A549 (cell line): ENCODE measurements at regions not wholly inside any gene's neighbourhood (a gene's known extent, or its start where the extent isn't known, plus 50 kb on each side); places are given as distances from the start of the nearest gene placed in this dataset.

ENCODE experiments used
- ATAC-seq, 2 experiments: fragments of 200-7000 bp in 1 of 2; fragments of >200 bp in 1 of 2; cut with Nextera tagmentation in 1 of 2; cut with Tn5 transposase in 1 of 2; 3 replicates each; pipeline versions ENCODE4 v1.8.0 to v1.9.1; 2018 to 2020; ENCODE audit warnings: mild to moderate bottlenecking in 1 of 2, moderate library complexity in 1 of 2
- CTCF ChIA-PET: fragments of 300-600 bp; sonication (Branson Sonifier 250); formaldehyde crosslinking; extraction: SDS; loops from one replicate; lab custom pipeline; 2021; ENCODE audit warnings: antibody characterized with exemption, inconsistent platforms; lab: Yijun Ruan, JAX
- POLR2A ChIA-PET: fragments of 350-600 bp; formaldehyde crosslinking; extraction: SDS; loops from one replicate; lab custom pipeline; 2021; ENCODE audit warnings: antibody characterized with exemption, inconsistent platforms; lab: Yijun Ruan, JAX
- DNase-seq, 2 experiments: peaks; one replicate each; pipeline versions ENCODE4 v3.0.0 to v3.0.0-alpha.2; 2011 to 2016; ENCODE audit warnings: low read depth in 1 of 2, low spot score in 1 of 2
- FAIRE-seq: peaks from 2 replicates; lab custom pipeline; 2011; peaks lifted over from hg19 to GRCh38; lab: Jason Lieb, UNC
- H3K27ac ChIP-seq, 2 experiments: fragments of >200 bp; sonication (Bioruptor Twin); formaldehyde crosslinking; 3 replicates each; pipeline ENCODE4 v1.5.1; 2016 to 2017
- H3K4me1 ChIP-seq: fragments of >200 bp; sonication (Bioruptor Twin); formaldehyde crosslinking; 3 replicates; pipeline ENCODE4 v1.6.1; 2016
- H3K4me2 ChIP-seq: fragments of >200 bp; sonication (Bioruptor Twin); formaldehyde crosslinking; 3 replicates; pipeline ENCODE4 v1.6.1; 2016
- H3K4me3 ChIP-seq: fragments of >200 bp; sonication (Bioruptor Twin); formaldehyde crosslinking; 3 replicates; pipeline ENCODE4 v1.5.1; 2016
- H3K9me3 ChIP-seq: fragments of >200 bp; sonication (Bioruptor Twin); formaldehyde crosslinking; 3 replicates; pipeline ENCODE4 v1.6.1; 2016
- BCL3 ChIP-seq: fragments of >200 bp; sonication (Bioruptor Twin); formaldehyde crosslinking; IDR thresholded peaks from 3 replicates; pipeline ENCODE4 v1.6.1; 2016
- CBX2 ChIP-seq: fragments of 200-600 bp; sonication (generic); IDR thresholded peaks from 2 replicates; pipeline ENCODE4 v1.6.1; 2016; ENCODE audit warnings: low read depth, mild to moderate bottlenecking, borderline replicate concordance
- CBX8 ChIP-seq: fragments of 200-600 bp; sonication (generic); IDR thresholded peaks from 2 replicates; pipeline ENCODE4 v1.6.1; 2016
- CHD4 ChIP-seq: fragments of 200-600 bp; sonication (generic); IDR thresholded peaks from 2 replicates; pipeline ENCODE4 v1.6.1; 2016; ENCODE audit warnings: antibody characterized with exemption, mild to moderate bottlenecking, borderline replicate concordance
- CTCF ChIP-seq: fragments of >200 bp; sonication (Bioruptor Twin); formaldehyde crosslinking; IDR thresholded peaks from 3 replicates; pipeline ENCODE4 v1.5.1; 2016
- EHF ChIP-seq: fragments of 250-450 bp; sonication (Bioruptor Pico); IDR thresholded peaks from 2 replicates; pipeline ENCODE4 v1.5.0; 2020; ENCODE audit warnings: mild to moderate bottlenecking
- EHMT2 ChIP-seq: fragments of 200-600 bp; sonication (generic); IDR thresholded peaks from 2 replicates; pipeline ENCODE4 v1.6.1; 2016; ENCODE audit warnings: antibody characterized with exemption, low read depth, mild to moderate bottlenecking, moderate library complexity
- EP300 ChIP-seq, 2 experiments: fragments of >200 bp; sonication (Bioruptor Twin); formaldehyde crosslinking; IDR thresholded peaks; 2 replicates in 1 of 2; 3 replicates in 1 of 2; pipeline ENCODE4 v1.6.1; 2016 to 2017
- FOSB ChIP-seq: fragments of 250-450 bp; sonication (Bioruptor Pico); IDR thresholded peaks from 2 replicates; pipeline ENCODE4 v1.5.0; 2020; ENCODE audit warnings: mild to moderate bottlenecking, moderate library complexity
- FOSL2 ChIP-seq, 2 experiments: fragments of 450-650 bp in 1 of 2; fragments of >200 bp in 1 of 2; sonication (Bioruptor Twin) in 1 of 2; formaldehyde crosslinking; IDR thresholded peaks; 2 replicates each; pipeline versions ENCODE4 v1.5.0 to v1.6.1; 2016 to 2020; ENCODE audit warnings: mild to moderate bottlenecking in 1 of 2, moderate library complexity in 1 of 2
- FOXS1 ChIP-seq: fragments of 250-450 bp; sonication (Bioruptor Pico); IDR thresholded peaks from 2 replicates; pipeline ENCODE4 v1.5.0; 2020; ENCODE audit warnings: mild to moderate bottlenecking, moderate library complexity
- GATA3 ChIP-seq: IDR thresholded peaks from 2 replicates; pipeline ENCODE4 v1.6.1; 2012; ENCODE audit warnings: borderline replicate concordance
- HDAC2 ChIP-seq: fragments of 200-600 bp; sonication (generic); IDR thresholded peaks from 2 replicates; pipeline ENCODE4 v1.6.1; 2016
- HEYL ChIP-seq: fragments of 250-450 bp; sonication (Bioruptor Pico); IDR thresholded peaks from 2 replicates; pipeline ENCODE4 v1.8.0; 2021; ENCODE audit warnings: mild to moderate bottlenecking, moderate library complexity
- HOXA7 ChIP-seq: fragments of 250-450 bp; sonication (Bioruptor Pico); IDR thresholded peaks from 2 replicates; pipeline ENCODE4 v1.5.0; 2020; ENCODE audit warnings: mild to moderate bottlenecking, moderate library complexity
- HOXB5 ChIP-seq: fragments of 250-450 bp; sonication (Bioruptor Pico); IDR thresholded peaks from 2 replicates; pipeline ENCODE4 v1.5.0; 2020; ENCODE audit warnings: mild to moderate bottlenecking, moderate library complexity
- JUNB ChIP-seq: fragments of >200 bp; sonication (Bioruptor Twin); formaldehyde crosslinking; IDR thresholded peaks from 2 replicates; pipeline ENCODE4 v1.6.1; 2016
- KDM5A ChIP-seq: fragments of 200-600 bp; sonication (generic); IDR thresholded peaks from 2 replicates; pipeline ENCODE4 v1.6.1; 2016; ENCODE audit warnings: antibody characterized with exemption, mild to moderate bottlenecking
- MAFK ChIP-seq: fragments of 450-650 bp; IDR thresholded peaks from 2 replicates; pipeline ENCODE4 v1.6.1; 2014; ENCODE audit not compliant: partially characterized antibody
- MAX ChIP-seq: IDR thresholded peaks from 2 replicates; pipeline ENCODE4 v1.6.1; 2012
- NFE2L2 ChIP-seq: fragments of 150-350 bp; conservative IDR thresholded peaks from 2 replicates; pipeline ENCODE4 v1.6.1; 2014; ENCODE audit warnings: low read length
- NR3C1 ChIP-seq: fragments of >200 bp; sonication (Bioruptor Twin); formaldehyde crosslinking; IDR thresholded peaks from 3 replicates; pipeline ENCODE4 v1.6.1; 2017
- PBX3 ChIP-seq: IDR thresholded peaks from 2 replicates; pipeline ENCODE4 v1.6.1; 2012
- PHF8 ChIP-seq: fragments of 200-600 bp; sonication (generic); IDR thresholded peaks from 2 replicates; pipeline ENCODE4 v1.6.1; 2016; ENCODE audit warnings: low read depth, mild to moderate bottlenecking, antibody characterized with exemption, moderate library complexity, borderline replicate concordance
- POLR2AphosphoS2 ChIP-seq: conservative IDR thresholded peaks from 2 replicates; pipeline ENCODE4 v1.6.1; 2012; ENCODE audit warnings: low read length, improper control_type of control experiment, inconsistent platforms
- RNF2 ChIP-seq: fragments of 200-600 bp; sonication (generic); IDR thresholded peaks from 2 replicates; pipeline ENCODE4 v1.6.1; 2016; ENCODE audit warnings: low read depth, mild to moderate bottlenecking, antibody characterized with exemption, moderate library complexity, borderline replicate concordance
- SMC3 ChIP-seq: fragments of >200 bp; sonication (Bioruptor Twin); formaldehyde crosslinking; IDR thresholded peaks from 3 replicates; pipeline ENCODE4 v1.6.1; 2018; ENCODE audit warnings: inconsistent platforms
- TP53 ChIP-seq: fragments of 250-450 bp; sonication (Bioruptor Pico); IDR thresholded peaks from 2 replicates; pipeline ENCODE4 v1.5.0; 2021; ENCODE audit warnings: mild to moderate bottlenecking, moderate library complexity
- ZC3H11A ChIP-seq: fragments of 450-650 bp; IDR thresholded peaks from 2 replicates; pipeline ENCODE4 v1.6.1; 2014; ENCODE audit warnings: antibody characterized with exemption, mild to moderate bottlenecking
- ZSCAN20 ChIP-seq: fragments of 250-450 bp; sonication (Bioruptor Pico); IDR thresholded peaks from 2 replicates; pipeline ENCODE4 v1.8.0; 2022; ENCODE audit warnings: mild to moderate bottlenecking, moderate library complexity
- WGBS: methylation state at CpG from one replicate; pipeline ENCODE4 v1.1.6; 2017; ENCODE audit errors: missing lambda C conversion rate; 5-methylcytosine and 5-hydroxymethylcytosine counted together

- no peak for ATAC-seq
- ChIA-PET POLR2A (no interaction called here), CTCF (no interaction called here)
- 66% methylated on average over 3 of the region's 3 CpGs for WGBS
- no peak overlapping the region for H3K4me2 ChIP-seq
- H3K4me3 ChIP-seq = no peak overlapping the region
- FAIRE-seq = no peak
- DNase-seq = no peak
- H3K9me3 ChIP-seq = no peaks in the 10 kb centered on the region
- no peak for TF ChIP-seq CBX2
- no peak for TF ChIP-seq PBX3
- TF ChIP-seq HEYL = no peak
- TF ChIP-seq CHD4 = no peak
- no peak for TF ChIP-seq SMC3
- TF ChIP-seq MAFK = no peak
- no peak for TF ChIP-seq NFE2L2
- TF ChIP-seq HOXB5 (CRISPR knock-in tag) = no peak
- TF ChIP-seq EHF = no peak
- no peak for TF ChIP-seq CBX8
- no peak for TF ChIP-seq CTCF
- H3K4me1 ChIP-seq = no peaks in the 10 kb centered on the region
- H3K27ac ChIP-seq = no peak overlapping the region
Observed at GRCh38 chr2:215598376-215598975, 162.6 kb upstream of the FN1 start.

- no peak for FAIRE-seq
- no peaks in the 10 kb centered on the region for H3K4me1 ChIP-seq
- ChIA-PET POLR2A (no interaction called here), CTCF (no interaction called here)
- no peaks in the 10 kb centered on the region for H3K9me3 ChIP-seq
- no peak for TF ChIP-seq JUNB
- TF ChIP-seq EHF = no peak
- TF ChIP-seq PHF8 = no peak
- no peak for TF ChIP-seq HDAC2
- TF ChIP-seq FOSB (CRISPR knock-in tag) = no peak
- no peak for TF ChIP-seq FOSL2 (IDR thresholded peaks at IDR 0.05)
- no peak for TF ChIP-seq FOSL2 (CRISPR knock-in tag; IDR thresholded peaks at IDR 0.05)
- no peak for TF ChIP-seq FOXS1 (CRISPR knock-in tag)
- no peak for TF ChIP-seq NR3C1
- no peak for TF ChIP-seq ZC3H11A
- no peak for TF ChIP-seq GATA3
- no peak for TF ChIP-seq TP53
- TF ChIP-seq BCL3 = no peak
- TF ChIP-seq POLR2AphosphoS2 = no peak
- no peak for TF ChIP-seq KDM5A
- no peak for TF ChIP-seq MAX
- TF ChIP-seq HOXA7 (CRISPR knock-in tag) = no peak
- TF ChIP-seq EHMT2 = no peak
- TF ChIP-seq ZSCAN20 = no peak
- no peak for TF ChIP-seq RNF2
- TF ChIP-seq EP300 (IDR thresholded peaks at IDR 0.05) = no peak
- 82% methylated on average over 3 of the region's 3 CpGs for WGBS
- no peak for DNase-seq
- no peak overlapping the region for H3K4me2 ChIP-seq
- no peak overlapping the region for H3K4me3 ChIP-seq
- no peak for ATAC-seq
- H3K27ac ChIP-seq = no peak overlapping the region
Observed at GRCh38 chr2:215597577-215597976, 161.7 kb upstream of the FN1 start.
